ENCODE measurements at regions not wholly inside any gene's neighbourhood (a gene's known extent, or its start where the extent isn't known, plus 50 kb on each side); places are given as distances from the start of the nearest gene placed in this dataset.

DNA sequence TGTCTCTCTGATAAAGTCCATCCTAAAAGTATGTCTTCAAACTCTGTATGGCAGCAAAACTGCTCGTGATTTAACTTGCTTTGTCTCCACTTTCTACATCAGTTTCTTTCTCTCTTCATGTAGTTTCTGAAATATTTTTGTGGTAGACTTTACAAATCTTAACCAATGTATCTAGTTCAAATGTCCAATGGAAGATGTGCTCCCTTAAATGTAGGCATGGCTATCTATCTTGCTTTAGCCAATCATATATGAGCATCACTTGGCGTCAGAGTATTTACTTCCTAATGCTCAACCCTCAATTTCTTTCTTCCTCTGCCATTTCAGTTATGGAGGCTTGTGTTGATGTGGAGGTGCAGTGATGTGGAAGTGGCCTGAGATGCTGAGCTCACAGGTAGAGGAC is 206.1 kb upstream of the ZNF608 start:
- H3K27ac ChIP-seq, result no peak overlapping the region
- 80 to 85% methylated on average over 2 of the region's 2 CpGs for WGBS, 2 donors
- no peaks in the 10 kb centered on the region for H3K27me3 ChIP-seq
- H3K9me3 ChIP-seq, result no peaks in the 10 kb centered on the region
- no peaks in the 10 kb centered on the region for H3K4me1 ChIP-seq
- DNase-seq, result no peak
- intact Hi-C loops (cut with DNase I), result no loop called here
- TF ChIP-seq EP300 (IDR thresholded peaks at IDR 0.05) (no peak), POLR2AphosphoS5 (IDR thresholded peaks at IDR 0.05) (no peak), POLR2A (IDR thresholded peaks at IDR 0.05) (no peak), CTCF (IDR thresholded peaks at IDR 0.05) (no peak)
- no peak overlapping the region for H3K4me3 ChIP-seq
- H3K36me3 ChIP-seq, result no peaks in the 10 kb centered on the region

- no peaks in the 10 kb centered on the region for H3K4me1 ChIP-seq
Measured at GRCh38 chr5:124954784-124955183, 208.3 kb upstream of the ZNF608 start.

GRCh38 chr5:124956471-124957029 is 210.1 kb upstream of the ZNF608 start:
- Histone ChIP-seq H3K4me1 (no peaks in the 10 kb centered on the region), H3K36me3 (no peaks in the 10 kb centered on the region), H3K4me3 (no peak overlapping the region), H3K27me3 (no peaks in the 10 kb centered on the region), H3K9me3 (no peaks in the 10 kb centered on the region), H3K27ac (no peak overlapping the region)
- intact Hi-C loops (cut with DNase I), result no loop called here
- WGBS, 2 donors, result 79 to 81% methylated on average over 1 of the region's 1 CpG
- DNase-seq, result no peak
- TF ChIP-seq POLR2AphosphoS5 (IDR thresholded peaks at IDR 0.05) (no peak), EP300 (IDR thresholded peaks at IDR 0.05) (no peak), POLR2A (IDR thresholded peaks at IDR 0.05) (no peak), CTCF (IDR thresholded peaks at IDR 0.05) (no peak)

More at GRCh38 chr5:124954784-124955183, 208.3 kb upstream of the ZNF608 start:
- Histone ChIP-seq H3K9me3 (no peaks in the 10 kb centered on the region), H3K4me3 (no peak overlapping the region), H3K27ac (no peak overlapping the region), H3K27me3 (no peaks in the 10 kb centered on the region), H3K36me3 (no peaks in the 10 kb centered on the region)
- intact Hi-C loops (cut with DNase I), result no loop called here
- WGBS, 2 donors, result 96 to 97% methylated on average over 2 of the region's 2 CpGs
- TF ChIP-seq POLR2AphosphoS5 (IDR thresholded peaks at IDR 0.05) (no peak), POLR2A (IDR thresholded peaks at IDR 0.05) (no peak), EP300 (IDR thresholded peaks at IDR 0.05) (no peak), CTCF (IDR thresholded peaks at IDR 0.05) (no peak)
- DNase-seq, result no peak

DNA sequence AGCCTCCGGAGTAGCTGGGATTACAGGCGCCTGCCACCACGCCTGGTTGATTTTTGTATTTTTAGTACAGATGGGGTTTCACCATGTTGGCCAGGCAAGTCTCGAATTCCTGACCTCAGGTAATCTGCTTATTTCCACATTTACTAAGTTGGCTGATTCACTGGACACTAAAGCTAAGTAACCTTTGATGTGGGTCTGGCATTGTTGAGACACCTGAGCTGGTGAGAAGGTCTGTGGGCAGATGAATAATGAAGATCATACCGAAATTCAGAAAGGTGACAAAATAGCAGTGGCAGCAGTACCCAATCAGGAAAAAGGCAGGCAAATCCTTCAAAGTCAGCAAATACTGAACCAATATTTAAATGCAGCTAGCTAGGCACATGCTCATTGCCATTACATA is 210.6 kb upstream of the ZNF608 start:
- intact Hi-C loops (cut with DNase I), result no loop called here
- TF ChIP-seq CTCF (IDR thresholded peaks at IDR 0.05) (no peak), POLR2AphosphoS5 (IDR thresholded peaks at IDR 0.05) (no peak), EP300 (IDR thresholded peaks at IDR 0.05) (no peak), POLR2A (IDR thresholded peaks at IDR 0.05) (no peak)
- no peak overlapping the region for H3K27ac ChIP-seq
- no peaks in the 10 kb centered on the region for H3K9me3 ChIP-seq
- 91 to 96% methylated on average over 5 of the region's 5 CpGs for WGBS, 2 donors
- no peaks in the 10 kb centered on the region for H3K36me3 ChIP-seq
- no peaks in the 10 kb centered on the region for H3K27me3 ChIP-seq
- no peaks in the 10 kb centered on the region for H3K4me1 ChIP-seq
- no peak overlapping the region for H3K4me3 ChIP-seq
- DNase-seq, result no peak

DNA sequence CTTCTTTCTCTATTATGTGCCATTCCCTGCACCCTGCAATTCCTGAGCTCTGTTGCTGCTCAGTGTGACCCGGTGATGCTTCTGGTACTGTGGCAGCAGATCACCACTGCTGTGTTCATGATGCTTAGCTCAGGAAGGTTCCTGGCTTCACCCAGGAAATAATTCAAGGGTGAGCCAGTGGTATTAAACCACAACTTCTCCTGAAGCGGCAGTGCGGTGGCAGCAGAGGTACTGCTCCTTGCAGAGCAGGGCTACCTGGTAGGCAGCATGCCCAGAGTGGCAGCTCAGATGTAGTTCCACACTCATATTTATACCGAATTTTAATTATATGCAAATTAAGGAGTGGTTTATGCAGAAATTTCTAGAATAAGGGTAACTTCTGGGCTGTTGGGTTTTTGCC is 213.8 kb upstream of the ZNF608 start:
- Histone ChIP-seq H3K9me3 (no peaks in the 10 kb centered on the region), H3K4me1 (no peaks in the 10 kb centered on the region), H3K36me3 (no peaks in the 10 kb centered on the region), H3K4me3 (no peak overlapping the region), H3K27me3 (no peaks in the 10 kb centered on the region), H3K27ac (no peak overlapping the region)
- intact Hi-C loops (cut with DNase I), result no loop called here
- WGBS, 2 donors, result 71 to 73% methylated on average over 4 of the region's 4 CpGs
- DNase-seq, result no peak
- no peak for TF ChIP-seq EP300 (IDR thresholded peaks at IDR 0.05)
- no peak for TF ChIP-seq POLR2AphosphoS5 (IDR thresholded peaks at IDR 0.05)

Measured in sigmoid colon (tissue), 6 donors.